HG02970 (cell line): ENCODE measurements at regions not wholly inside any gene's neighbourhood (a gene's known extent, or its start where the extent isn't known, plus 50 kb on each side); places are given as distances from the start of the nearest gene placed in this dataset.
A peak's percentile ranks its signal among the peaks of the same experiment; 100 is the strongest.

Source experiments
- ATAC-seq: cut with Tn5 transposase; IDR thresholded peaks from one replicate; pipeline ENCODE4 v1.9.1; 2021; ENCODE audit warnings: mild to moderate bottlenecking, moderate library complexity, moderate number of reproducible peaks; ENCODE audit not compliant: unreplicated experiment, low FRiP score

- ATAC-seq: no peak
Measured at GRCh38 chr2:40879305-40879704, 427.4 kb upstream of the SLC8A1 start.

- no peak for ATAC-seq
Measured at GRCh38 chr2:40886100-40886499, 434.2 kb upstream of the SLC8A1 start.

DNA sequence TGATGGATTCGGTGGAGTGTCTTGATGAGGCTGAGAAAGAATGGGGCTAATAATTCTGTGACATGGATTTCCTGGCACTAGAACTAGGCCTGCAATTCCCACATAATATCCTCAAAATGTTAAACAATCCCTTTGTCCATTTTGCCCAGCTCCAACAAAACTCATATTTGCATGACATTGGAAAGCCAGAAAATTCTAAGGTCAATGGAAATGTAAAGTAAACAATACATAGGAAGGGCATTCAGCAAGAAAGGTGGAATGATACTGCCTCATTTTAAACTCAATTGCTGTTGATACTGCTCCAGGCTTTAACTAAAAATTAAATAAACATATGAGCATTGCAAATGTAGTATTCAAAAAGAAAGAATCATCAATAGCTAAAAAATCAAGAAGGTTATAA is 434.8 kb upstream of the SLC8A1 start:
- ATAC-seq: no peak

- ATAC-seq: no peak
Measured at GRCh38 chr2:40896358-40896757, 444.5 kb upstream of the SLC8A1 start.

DNA sequence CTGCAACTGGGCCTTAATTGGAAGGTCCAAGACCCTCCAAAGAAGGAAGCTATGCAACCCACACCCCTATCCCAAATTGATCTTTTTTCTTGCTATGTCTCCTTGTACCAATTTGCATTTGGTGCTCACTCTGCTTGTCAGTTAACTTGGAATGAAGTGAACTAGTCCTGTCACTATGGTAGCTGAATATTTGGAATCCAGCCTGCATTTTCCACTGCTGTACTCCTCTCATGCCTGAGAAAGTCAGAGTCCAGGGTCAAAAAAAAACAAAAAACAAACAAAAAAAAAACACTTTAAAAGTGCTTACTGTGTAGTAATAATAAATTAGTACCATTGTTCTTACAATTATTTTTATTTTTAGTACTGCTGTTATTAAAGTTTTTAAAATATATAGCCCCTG is 462.8 kb upstream of the SLC8A1 start:
- no peak for ATAC-seq

DNA sequence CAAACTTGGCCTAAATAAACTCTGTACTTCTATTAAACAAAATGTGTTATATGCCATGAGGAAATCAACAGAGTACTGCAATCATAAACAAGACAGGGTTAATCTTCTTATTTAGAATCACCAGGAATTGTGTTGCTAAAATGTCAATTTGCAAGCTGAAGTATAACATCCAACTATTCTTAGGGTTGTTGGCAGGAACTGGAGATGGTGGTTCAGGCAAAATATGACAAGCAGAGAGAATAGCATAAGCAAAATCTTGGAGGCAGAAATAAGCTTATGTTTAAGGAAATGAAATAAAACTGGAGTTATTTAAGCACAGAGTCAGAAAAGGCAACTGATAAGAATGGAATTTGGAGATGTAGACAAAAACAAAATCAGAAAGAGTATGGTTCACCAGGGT is 463.8 kb upstream of the SLC8A1 start:
- ATAC-seq: no peak

DNA sequence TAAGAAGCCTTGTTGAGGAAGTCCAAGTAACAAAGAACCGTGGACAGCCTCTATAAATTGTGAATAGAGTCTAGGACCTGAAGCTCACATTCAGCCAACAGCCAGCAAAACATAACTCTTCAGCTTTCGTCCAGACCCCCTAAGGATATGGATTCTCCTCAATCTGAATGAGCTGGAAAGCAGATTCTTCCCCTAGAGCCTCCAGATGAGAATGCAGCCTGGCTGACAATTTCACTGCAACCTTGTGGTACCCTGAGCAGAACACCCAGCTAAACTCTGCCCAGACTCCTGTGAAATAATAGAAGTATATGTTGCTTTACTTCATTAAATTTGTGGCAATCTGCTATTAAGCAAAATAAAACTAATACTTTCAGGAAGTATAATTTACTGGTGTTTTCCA is 483.5 kb upstream of the SLC8A1 start:
- no peak for ATAC-seq

DNA sequence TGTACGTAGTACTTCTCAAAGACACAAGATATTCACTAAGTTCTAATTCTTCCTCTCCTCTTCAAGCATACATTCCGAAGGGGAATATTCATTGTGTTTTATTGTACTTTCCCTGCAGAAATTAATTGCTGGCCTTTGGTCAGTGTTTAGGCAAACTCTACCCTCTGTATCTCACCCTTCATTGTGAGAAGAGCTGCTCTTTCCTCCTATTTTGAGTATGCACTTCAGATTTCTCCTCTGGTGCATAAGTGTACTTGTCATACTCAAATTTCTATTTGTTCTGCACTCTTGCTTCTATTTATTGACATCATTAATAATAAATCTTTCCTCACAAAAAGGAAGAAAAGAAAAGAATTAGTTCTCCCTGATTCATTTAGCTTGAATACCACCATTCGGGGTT is 485.4 kb upstream of the SLC8A1 start:
- ATAC-seq: no peak

- ATAC-seq: no peak
Measured at GRCh38 chr2:40953341-40953740, 501.5 kb upstream of the SLC8A1 start.

DNA sequence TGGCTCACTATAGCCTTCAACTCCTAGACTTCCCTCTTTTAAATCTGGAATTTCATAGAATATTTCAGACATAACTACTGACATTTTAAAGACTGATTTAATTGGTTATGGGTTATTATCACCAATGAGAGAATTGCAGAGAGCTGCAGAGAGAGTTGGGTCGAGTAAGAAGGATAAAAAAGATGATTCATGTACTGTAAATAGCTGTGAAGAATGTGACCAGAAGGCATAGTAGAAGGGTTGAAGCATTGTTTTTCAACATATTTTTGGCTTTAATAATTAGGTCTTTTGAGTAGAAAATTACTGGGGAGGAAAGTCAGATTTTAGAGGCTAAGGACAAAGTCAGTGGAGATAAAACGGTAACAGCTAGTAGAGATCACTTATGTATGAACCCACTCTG is 503.2 kb upstream of the SLC8A1 start:
- ATAC-seq: no peak

DNA sequence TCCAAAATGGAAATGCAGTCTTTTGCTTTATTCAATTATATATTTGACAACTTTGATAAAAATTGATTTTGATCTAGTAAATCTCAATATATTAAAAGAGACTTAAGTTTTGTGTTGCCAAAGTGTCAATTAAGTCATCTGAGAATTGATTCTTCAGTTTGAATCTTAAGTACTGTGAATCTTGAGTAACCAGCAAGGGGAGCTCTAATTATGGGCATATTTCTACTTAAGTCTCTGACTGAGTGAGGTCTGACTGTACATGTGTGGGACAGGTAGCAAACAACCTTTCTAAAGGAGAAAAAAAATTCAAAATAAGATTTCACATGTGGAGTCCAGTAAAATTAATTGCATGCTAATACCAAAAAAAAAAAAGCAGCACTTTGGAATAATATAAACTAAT is 503.7 kb upstream of the SLC8A1 start:
- ATAC-seq: no peak

DNA sequence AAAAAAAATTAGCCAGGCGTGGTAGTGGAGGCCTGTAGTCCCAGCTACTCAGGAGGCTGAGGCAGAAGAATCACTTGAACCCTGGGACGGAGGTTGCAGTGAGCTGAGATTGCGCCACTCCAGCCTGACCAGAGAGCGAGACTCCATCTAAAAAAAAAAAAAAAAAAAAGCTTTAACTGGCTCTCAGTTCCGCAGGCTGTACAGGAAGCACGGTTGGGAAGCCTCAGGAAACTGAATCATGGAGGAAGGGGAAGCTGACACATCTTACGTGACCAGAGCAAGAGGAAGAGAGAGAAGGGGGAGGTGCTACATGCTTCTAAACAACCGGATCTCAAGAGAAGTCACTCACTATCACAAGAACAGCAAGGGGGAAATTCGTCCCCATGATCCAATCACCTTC is 505.6 kb upstream of the SLC8A1 start:
- no peak for ATAC-seq

- no peak for ATAC-seq
Measured at GRCh38 chr2:40962026-40962425, 510.1 kb upstream of the SLC8A1 start.

GRCh38 chr2:40964509-40965250 is 512.8 kb upstream of the SLC8A1 start:
- no peak for ATAC-seq

DNA sequence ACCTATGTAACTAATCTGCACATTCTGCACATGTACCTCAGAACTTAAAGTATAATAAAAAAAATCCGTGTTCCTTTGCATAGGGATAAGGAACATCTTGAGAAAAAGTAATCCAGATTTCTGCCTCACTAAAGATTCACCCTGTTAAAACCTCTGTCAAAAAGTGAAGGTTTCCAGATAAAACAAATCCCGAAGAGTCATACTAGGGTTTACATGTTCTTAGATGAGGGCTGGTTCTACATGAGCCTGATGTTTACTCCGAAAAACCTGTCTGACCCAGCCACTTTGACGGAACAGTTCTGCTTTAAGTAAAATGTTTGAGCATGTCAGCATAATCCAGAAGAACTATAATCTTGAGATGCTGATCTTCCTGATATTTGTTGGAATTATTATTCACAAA is 515.6 kb upstream of the SLC8A1 start:
- no peak for ATAC-seq

- ATAC-seq: no peak
Measured at GRCh38 chr2:40975151-40975550, 523.3 kb upstream of the SLC8A1 start.

- ATAC-seq: no peak
Measured at GRCh38 chr2:40997362-40997761, 545.5 kb upstream of the SLC8A1 start.

- ATAC-seq: no peak
Measured at GRCh38 chr2:41000374-41000773, 548.5 kb upstream of the SLC8A1 start.

DNA sequence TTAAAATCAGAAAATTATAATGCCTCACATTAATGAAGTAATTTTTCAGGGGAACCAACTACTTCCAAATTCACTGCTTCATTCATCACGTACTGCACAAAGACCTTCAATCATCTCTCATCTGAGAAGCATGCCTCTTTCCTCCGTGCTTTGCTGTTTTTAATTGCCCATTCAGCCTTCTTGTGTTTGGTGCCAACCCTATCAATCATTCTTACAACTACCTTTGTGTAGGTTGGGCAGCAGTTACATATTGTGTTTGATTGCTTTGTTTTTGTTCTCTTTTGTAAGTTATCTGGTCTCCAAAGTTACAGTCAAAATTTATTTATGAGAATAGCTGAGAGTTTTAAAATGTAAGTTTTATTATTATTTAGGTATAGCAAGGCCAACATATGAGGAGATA is 549.0 kb upstream of the SLC8A1 start:
- no peak for ATAC-seq

GRCh38 chr2:41004700-41005099 is 552.8 kb upstream of the SLC8A1 start:
- no peak for ATAC-seq

DNA sequence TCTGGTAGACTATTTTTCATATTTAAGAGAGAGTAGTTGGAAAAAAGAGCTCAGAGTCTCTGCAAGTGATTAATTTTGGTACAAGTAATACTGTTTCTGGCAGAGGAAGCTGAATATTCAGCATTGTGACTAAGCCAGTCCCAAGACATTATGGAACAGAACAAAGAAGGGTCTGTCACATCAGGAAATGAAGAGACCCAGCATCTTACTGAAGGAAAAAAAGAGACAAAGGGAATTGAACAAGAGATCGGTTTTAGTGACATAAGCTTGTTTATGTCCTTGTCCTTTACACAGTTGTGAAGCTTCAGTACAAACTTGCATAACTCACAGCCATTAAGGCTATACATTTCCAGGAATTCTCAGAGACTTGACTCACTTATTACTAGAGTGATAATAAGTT is 568.5 kb upstream of the SLC8A1 start:
- no peak for ATAC-seq

DNA sequence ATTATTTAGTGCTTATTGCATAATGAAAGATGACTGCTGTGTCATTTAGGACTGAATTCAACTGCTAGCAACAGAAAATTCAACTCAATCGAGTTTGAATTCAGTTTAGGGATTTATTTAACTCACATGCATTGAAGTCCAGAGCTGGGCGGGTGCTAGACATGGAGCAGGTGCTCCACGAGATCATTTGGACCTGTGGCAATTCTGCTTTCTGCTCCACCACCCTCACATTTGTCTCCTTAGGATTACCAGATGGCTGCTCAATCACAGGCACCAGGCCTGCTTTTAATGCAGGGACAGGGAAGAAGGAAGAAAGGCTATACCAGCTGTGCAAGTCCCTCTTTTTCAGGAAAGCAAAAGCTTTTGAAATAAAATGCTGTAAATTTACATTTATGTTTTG is 572.9 kb upstream of the SLC8A1 start:
- ATAC-seq: no peak

DNA sequence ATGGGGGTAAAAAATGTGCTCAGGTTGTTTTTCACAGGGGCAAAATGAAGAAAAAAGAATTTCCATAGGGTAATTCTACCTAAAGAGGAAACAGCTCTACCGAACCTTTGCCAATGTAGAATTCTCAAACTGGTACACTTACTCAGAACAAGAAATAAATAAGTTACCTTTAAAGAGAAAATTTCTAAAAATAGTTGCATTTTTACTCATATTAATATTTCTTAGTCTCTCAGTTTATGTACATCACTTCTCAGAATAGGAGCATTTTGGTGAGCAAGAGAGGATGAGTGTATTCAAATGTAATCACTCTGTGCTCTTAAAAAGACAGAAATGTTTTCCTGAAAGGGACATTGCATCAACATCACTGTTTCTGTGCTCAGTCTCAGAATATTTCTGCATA is 574.7 kb upstream of the SLC8A1 start:
- ATAC-seq: peak; percentile 70
